Stimulated activated CD8-positive, alpha-beta memory T cell treated with anti-CD3 and anti-CD28 coated beads, Interleukin-7, amount 100 ng/mL, for 24 hours (primary cell): ENCODE measurements at regions not wholly inside any gene's neighbourhood (a gene's known extent, or its start where the extent isn't known, plus 50 kb on each side); places are given as distances from the start of the nearest gene placed in this dataset.
"Not testable (repeated sequence)": the region's sequence is repeated elsewhere in the genome, so short reads cannot be mapped to it uniquely, and the experiment has no call there.

Experiments used
- DNase-seq: peaks from one replicate; pipeline ENCODE4 v3.0.0-alpha.2; 2020; ENCODE audit warnings: low read depth

GRCh38 chr6:135129136-135129856 is 51.8 kb upstream of the MYB start:
- DNase-seq, result no peak

- peak; percentile 17 for DNase-seq
Observed at GRCh38 chr6:135128268-135128914, 52.7 kb upstream of the MYB start.

GRCh38 chr6:135126729-135127128 is 54.4 kb upstream of the MYB start:
- no peak for DNase-seq

GRCh38 chr6:135126034-135126433 is 55.1 kb upstream of the MYB start:
- DNase-seq, result no peak

GRCh38 chr6:135121434-135121833 is 59.7 kb upstream of the MYB start:
- DNase-seq, result no peak

GRCh38 chr6:135118134-135118730 is 62.9 kb upstream of the MYB start:
- DNase-seq, result no peak

- DNase-seq, result no peak
Observed at GRCh38 chr6:135117413-135117968, 62.9 kb upstream of the HBS1L start.

GRCh38 chr6:135116571-135116970 is 61.9 kb upstream of the HBS1L start:
- DNase-seq, result no peak

GRCh38 chr6:135115834-135116233 is 61.2 kb upstream of the HBS1L start:
- DNase-seq, result no peak

- no peak for DNase-seq
Observed at GRCh38 chr6:135115411-135115810, 60.8 kb upstream of the HBS1L start.

- DNase-seq, result peak; percentile 19
Observed at GRCh38 chr6:135114355-135115145, 59.9 kb upstream of the HBS1L start.

GRCh38 chr6:135113860-135114259 is 59.2 kb upstream of the HBS1L start:
- DNase-seq, result no peak

- not testable (repeated sequence) for DNase-seq
Observed at GRCh38 chr6:135112951-135113350, 58.3 kb upstream of the HBS1L start.

- DNase-seq, result not testable (repeated sequence)
Observed at GRCh38 chr6:135110261-135110781, 55.7 kb upstream of the HBS1L start.

- no peak for DNase-seq
Observed at GRCh38 chr6:135109761-135110160, 55.1 kb upstream of the HBS1L start.

GRCh38 chr6:135108692-135109091 is 54.1 kb upstream of the HBS1L start:
- DNase-seq, result no peak

GRCh38 chr6:135106611-135107010 is 52.0 kb upstream of the HBS1L start:
- no peak for DNase-seq

- no peak for DNase-seq
Observed at GRCh38 chr6:135105710-135106109, 51.1 kb upstream of the HBS1L start.

GRCh38 chr6:135105299-135105698 is 50.7 kb upstream of the HBS1L start:
- no peak for DNase-seq
